Kasumi-1 (cell line): ENCODE measurements at regions not wholly inside any gene's neighbourhood (a gene's known extent, or its start where the extent isn't known, plus 50 kb on each side); places are given as distances from the start of the nearest gene placed in this dataset.
A peak's percentile ranks its signal among the peaks of the same experiment; 100 is the strongest.

ENCODE experiments used
- DNase-seq, 2 experiments: peaks; one replicate each; lab custom pipeline; 2025; lab: John Stamatoyannopoulos, UW

GRCh38 chr1:175865041-175865766, 121.8 kb upstream of the TNR start:
- no peak for DNase-seq

GRCh38 chr1:175864625-175865024, 121.2 kb upstream of the TNR start:
- no peak for DNase-seq

GRCh38 chr1:175864183-175864582, 120.8 kb upstream of the TNR start:
- DNase-seq, result no peak

GRCh38 chr1:175863299-175864050, 120.1 kb upstream of the TNR start:
- DNase-seq, result no peak

GRCh38 chr1:175862408-175862807, 119.0 kb upstream of the TNR start:
- no peak for DNase-seq

- no peak for DNase-seq
Observed at GRCh38 chr1:175861626-175862367, 118.4 kb upstream of the TNR start.

GRCh38 chr1:175857756-175858155, 114.4 kb upstream of the TNR start:
- no peak for DNase-seq

- DNase-seq, result no peak
Observed at GRCh38 chr1:175853681-175854080, 110.3 kb upstream of the TNR start.

GRCh38 chr1:175851749-175852148, 108.4 kb upstream of the TNR start:
- DNase-seq, result no peak

GRCh38 chr1:175848329-175848728, 104.9 kb upstream of the TNR start:
- DNase-seq, result no peak

- no peak for DNase-seq
Observed at GRCh38 chr1:175845985-175846384, 102.6 kb upstream of the TNR start.

GRCh38 chr1:175845338-175845737, 101.9 kb upstream of the TNR start:
- DNase-seq, result no peak

GRCh38 chr1:175844877-175845276, 101.5 kb upstream of the TNR start:
- DNase-seq, result no peak

GRCh38 chr1:175842550-175842949, 99.2 kb upstream of the TNR start:
- peak; percentile 31 to 59 for DNase-seq

GRCh38 chr1:175841738-175842187, 98.4 kb upstream of the TNR start:
- DNase-seq, result no peak

GRCh38 chr1:175840787-175841186, 97.4 kb upstream of the TNR start:
- DNase-seq, result peak; percentile 38 to 41

- peak; percentile 75 to 84 for DNase-seq
Observed at GRCh38 chr1:175839779-175840669, 96.6 kb upstream of the TNR start.

GRCh38 chr1:175834597-175834996, 91.2 kb upstream of the TNR start:
- DNase-seq, result no peak

GRCh38 chr1:175833951-175834350, 90.6 kb upstream of the TNR start:
- DNase-seq, result no peak

- DNase-seq, result no peak
Observed at GRCh38 chr1:175833502-175833901, 90.1 kb upstream of the TNR start.

- DNase-seq, result no peak
Observed at GRCh38 chr1:175830500-175830899, 87.1 kb upstream of the TNR start.

- no peak for DNase-seq
Observed at GRCh38 chr1:175829845-175830244, 86.5 kb upstream of the TNR start.
